B cell (primary cell): ENCODE measurements at regions not wholly inside any gene's neighbourhood (a gene's known extent, or its start where the extent isn't known, plus 50 kb on each side); places are given as distances from the start of the nearest gene placed in this dataset.

Experiments
- CTCF ChIP-seq: fragments of 200-600 bp; IDR thresholded peaks from one replicate; pipeline ENCODE4 v1.8.0; 2022; ENCODE audit warnings: antibody characterized with exemption, mild to moderate bottlenecking
- EZH2 ChIP-seq: IDR thresholded peaks from 2 replicates; pipeline ENCODE4 v1.6.1; 2012; ENCODE audit warnings: borderline replicate concordance, low read depth, mild to moderate bottlenecking, moderate library complexity, low read length; ENCODE audit not compliant: insufficient read depth, poor library complexity, severe bottlenecking

- TF ChIP-seq CTCF (no peak), EZH2 (no peak)
Measured at GRCh38 chr7:109842386-109842785, 1248.5 kb upstream of the LRRN3 start.
